GM12878 (cell line): ENCODE measurements at regions not wholly inside any gene's neighbourhood (a gene's known extent, or its start where the extent isn't known, plus 50 kb on each side); places are given as distances from the start of the nearest gene placed in this dataset.

Experiments used
- ATAC-seq: fragments of 200-7000 bp; cut with Tn5 transposase; 3 replicates; pipeline ENCODE4 v1.9.1; 2020; ENCODE audit warnings: mild to moderate bottlenecking, moderate library complexity
- BruUV-seq: library from RNA; stranded (reverse); fragments of 400-500 nt; replicated peaks from 2 replicates; lab custom pipeline; 2021; lab: Mats Ljungman, UMichigan
- CTCF ChIA-PET: fragments of 300-600 bp; sonication (Branson Sonifier 250); formaldehyde crosslinking; extraction: SDS; loops from one replicate; lab custom pipeline; 2021; ENCODE audit warnings: inconsistent platforms; lab: Yijun Ruan, JAX
- POLR2A ChIA-PET: fragments of 350-600 bp; formaldehyde crosslinking; extraction: SDS; loops from one replicate; lab custom pipeline; 2021; ENCODE audit warnings: inconsistent platforms; lab: Charles Lee
- RAD21 ChIA-PET: fragments of 300-600 bp; sonication (Branson Sonifier 250); formaldehyde crosslinking; loops from one replicate; lab custom pipeline; 2023; ENCODE audit warnings: antibody characterized with exemption; ENCODE audit not compliant: unreplicated experiment; lab: Charles Lee
- SMC1A ChIA-PET: fragments of 300-600 bp; sonication (Branson Sonifier 250); formaldehyde crosslinking; loops from one replicate; lab custom pipeline; 2023; ENCODE audit not compliant: unreplicated experiment, uncharacterized antibody; lab: Charles Lee
- DNase-seq: peaks from one replicate; pipeline ENCODE4 v3.0.0-alpha.2; 2011; ENCODE audit warnings: low read depth, low spot score
- FAIRE-seq: peaks from 3 replicates; lab custom pipeline; 2011; peaks lifted over from hg19 to GRCh38; lab: Jason Lieb, UNC
- H2AFZ ChIP-seq: 2 replicates; pipeline ENCODE4 v1.6.0; 2011; ENCODE audit warnings: low read depth, low read length, control low read depth; ENCODE audit not compliant: control insufficient read depth
- H3K27ac ChIP-seq: 2 replicates; pipeline ENCODE4 v1.5.1; 2011; ENCODE audit warnings: control low read depth; ENCODE audit not compliant: control insufficient read depth, insufficient read depth
- H3K27me3 ChIP-seq, 2 experiments: replicated peaks in 1 of 2; 2 replicates each; pipeline versions ENCODE4 v1.6.0 to v1.6.1; 2011; ENCODE audit warnings: low read length in 1 of 2; ENCODE audit not compliant: control insufficient read depth in 2 of 2, insufficient read depth in 2 of 2
- H3K36me3 ChIP-seq, 2 experiments: 2 replicates each; pipeline ENCODE4 v1.5.1; 2011; ENCODE audit warnings: low read length in 1 of 2; ENCODE audit not compliant: control insufficient read depth in 2 of 2, insufficient read depth in 2 of 2
- H3K4me1 ChIP-seq: 2 replicates; pipeline ENCODE4 v1.6.1; 2011; ENCODE audit warnings: mild to moderate bottlenecking, low read length, moderate library complexity, mixed read lengths; ENCODE audit not compliant: control insufficient read depth, insufficient read depth
- H3K4me2 ChIP-seq: 2 replicates; pipeline ENCODE4 v1.6.0; 2011; ENCODE audit warnings: control low read depth; ENCODE audit not compliant: control insufficient read depth, insufficient read depth
- H3K4me3 ChIP-seq: fragments of 200-600 bp; sonication (generic); 2 replicates; pipeline ENCODE4 v1.5.1; 2016
- H3K79me2 ChIP-seq: 2 replicates; pipeline ENCODE4 v1.6.0; 2011; ENCODE audit warnings: low read length; ENCODE audit not compliant: control insufficient read depth, insufficient read depth
- H3K9ac ChIP-seq: 2 replicates; pipeline ENCODE4 v1.8.0; 2011; ENCODE audit warnings: low read length, control low read depth, mixed read lengths; ENCODE audit not compliant: control insufficient read depth, insufficient read depth
- H3K9me3 ChIP-seq: replicated peaks from 3 replicates; pipeline ENCODE4 v1.5.1; 2011; ENCODE audit warnings: mild to moderate bottlenecking, low read length; ENCODE audit not compliant: control insufficient read depth, insufficient read depth
- H4K20me1 ChIP-seq: 2 replicates; pipeline ENCODE4 v1.6.0; 2011; ENCODE audit not compliant: control insufficient read depth, insufficient read depth
- CTCF ChIP-seq, 3 experiments: IDR thresholded peaks in 2 of 3; conservative IDR thresholded peaks in 1 of 3; 2 replicates each; pipeline ENCODE4 v1.5.1; 2011; ENCODE audit warnings: low read depth in 3 of 3, low read length in 3 of 3, mild to moderate bottlenecking in 3 of 3, control low read depth in 2 of 3, moderate library complexity in 2 of 3, inconsistent platforms in 1 of 3, mixed read lengths in 1 of 3; ENCODE audit not compliant: control insufficient read depth in 2 of 3, insufficient read depth in 1 of 3; ENCODE audit errors: extremely low read depth in 1 of 3
- GATAD2B ChIP-seq: fragments of 450-650 bp; conservative IDR thresholded peaks from 2 replicates; pipeline ENCODE4 v1.6.1; 2017; ENCODE audit warnings: low read depth, mild to moderate bottlenecking, moderate library complexity
- HDAC6 ChIP-seq: fragments of 200-600 bp; sonication (generic); IDR thresholded peaks from one replicate; pipeline ENCODE4 v1.8.0; 2017; ENCODE audit warnings: antibody characterized with exemption; ENCODE audit not compliant: unreplicated experiment
- MAX ChIP-seq: IDR thresholded peaks from 2 replicates; pipeline ENCODE4 v1.6.1; 2012; ENCODE audit warnings: low read depth, low read length, improper control_type of control experiment
- NKRF ChIP-seq: fragments of 450-650 bp; conservative IDR thresholded peaks from 2 replicates; pipeline ENCODE4 v1.6.1; 2017; ENCODE audit warnings: mild to moderate bottlenecking, moderate library complexity
- NR2C1 ChIP-seq: fragments of 450-650 bp; IDR thresholded peaks from 2 replicates; pipeline ENCODE4 v1.6.1; 2017; ENCODE audit warnings: antibody characterized with exemption, mild to moderate bottlenecking, moderate library complexity
- RB1 ChIP-seq: fragments of 450-650 bp; formaldehyde crosslinking; IDR thresholded peaks from 2 replicates; pipeline ENCODE4 v1.6.1; 2017; ENCODE audit warnings: mild to moderate bottlenecking, borderline replicate concordance
- SUPT20H ChIP-seq: IDR thresholded peaks from 2 replicates; pipeline ENCODE4 v1.6.1; 2011; ENCODE audit warnings: low read depth, mild to moderate bottlenecking, low read length, moderate library complexity, borderline replicate concordance; ENCODE audit not compliant: control insufficient read depth
- SUZ12 ChIP-seq: fragments of 200-600 bp; sonication (generic); IDR thresholded peaks from one replicate; pipeline ENCODE4 v1.6.1; 2018; ENCODE audit warnings: antibody characterized with exemption, mild to moderate bottlenecking; ENCODE audit not compliant: unreplicated experiment
- ZBTB11 ChIP-seq: fragments of 450-650 bp; formaldehyde crosslinking; IDR thresholded peaks from 2 replicates; pipeline ENCODE4 v1.5.0; 2022; ENCODE audit warnings: mild to moderate bottlenecking, missing genetic modification characterization
- WGBS: methylation state at CpG from one replicate; pipeline ENCODE4 v1.1.6; 2016; ENCODE audit warnings: low lambda C conversion rate; ENCODE audit not compliant: insufficient replicate concordance, insufficient coverage; ENCODE audit errors: missing lambda C conversion rate; 5-methylcytosine and 5-hydroxymethylcytosine counted together
- in situ Hi-C: fragments of 300-500 bp; cut with MboI; formaldehyde crosslinking; loops from 9 replicates; pipeline ENCODE4 v1.14.3; 2018; ENCODE audit warnings: mixed read lengths
- intact Hi-C: fragments of 100-400 bp; cut with micrococcal nuclease; formaldehyde crosslinking; loops from one replicate; pipeline ENCODE4 v1.14.2; 2022; ENCODE audit not compliant: unreplicated experiment

GRCh38 chr3:135760581-135760980, 204.9 kb upstream of the PPP2R3A start (continued):
- no peak for TF ChIP-seq NKRF
- TF ChIP-seq HDAC6, result no peak
- TF ChIP-seq RB1, result no peak
- no peak for TF ChIP-seq MAX
- no peak for TF ChIP-seq SUZ12
- TF ChIP-seq SUPT20H, result no peak

- FAIRE-seq (no peak), ATAC-seq (no peak), DNase-seq (no peak)
- Histone ChIP-seq H3K79me2 (no peaks in the 10 kb centered on the region), H3K9me3 (no peaks in the 10 kb centered on the region), H3K27me3 (no peaks in the 10 kb centered on the region; a peak in 1 of 4 replicates), H3K4me2 (no peak overlapping the region), H3K4me3 (no peak overlapping the region), H3K36me3 (no peaks in the 10 kb centered on the region), H3K4me1 (no peaks in the 10 kb centered on the region), H3K9ac (no peak overlapping the region), H4K20me1 (no peaks in the 10 kb centered on the region)
- ChIA-PET CTCF (interaction anchor here (0.8 kb wide), 1 partner anchor 1161 kb away, joined by 3 read pairs; no protein-coding TSS in a partner anchor), POLR2A (no interaction called here)
- WGBS, result 0% methylated on average over 4 of the region's 4 CpGs
- no peak for TF ChIP-seq NR2C1
- TF ChIP-seq ZBTB11 (CRISPR knock-in tag), result no peak
- peak in 1 of 3 experiments; percentile 5; a peak in 1 of 6 replicates for TF ChIP-seq CTCF (IDR thresholded peaks at IDR 0.05 in 2 of 3, conservative IDR thresholded peaks at IDR 0.05 in 1 of 3; ENCODE audit: control insufficient read depth in 2 of 3, extremely low read depth in 1 of 3, insufficient read depth in 1 of 3, low read depth in 3 of 3, low read length in 3 of 3)
- TF ChIP-seq GATAD2B, result no peak
- TF ChIP-seq RB1, result no peak
- TF ChIP-seq, all 136 proteins: peak for 1
- SMC1A ChIA-PET, result interaction anchor here (0.6 kb wide), 1 partner anchor 158 kb away, joined by 3 read pairs; no protein-coding TSS in a partner anchor
- no peak overlapping the region for H3K27ac ChIP-seq
- H2AFZ ChIP-seq, result no peak overlapping the region
- in situ Hi-C loops (no loop called here), intact Hi-C loops (no loop called here)
- no TSS peak for BruUV-seq
- RAD21 ChIA-PET, result no interaction called here
Observed at GRCh38 chr3:135762188-135762856, 203.2 kb upstream of the PPP2R3A start.
